GM23338 (cell line): ENCODE measurements at regions not wholly inside any gene's neighbourhood (a gene's known extent, or its start where the extent isn't known, plus 50 kb on each side); places are given as distances from the start of the nearest gene placed in this dataset.

Source experiments
- ATAC-seq: fragments of 200-7000 bp; cut with Tn5 transposase; 3 replicates; pipeline ENCODE4 v1.9.1; 2020
- DNase-seq: peaks from one replicate; pipeline ENCODE4 v3.0.0-alpha.2; 2015; ENCODE audit warnings: low spot score
- H2AFZ ChIP-seq: fragments of 200-600 bp; sonication (generic); 2 replicates; pipeline ENCODE4 v1.8.0; 2016; ENCODE audit warnings: antibody characterized with exemption, mild to moderate bottlenecking, moderate library complexity
- H3F3A ChIP-seq: fragments of 200-600 bp; sonication (generic); replicated peaks from 2 replicates; pipeline ENCODE4 v1.8.0; 2017; ENCODE audit warnings: antibody characterized with exemption, mixed run types, low read depth
- H3K27ac ChIP-seq: fragments of 200-600 bp; sonication (generic); 2 replicates; pipeline ENCODE4 v1.6.1; 2016; ENCODE audit warnings: low read depth
- H3K27me3 ChIP-seq: fragments of 200-600 bp; sonication (generic); 2 replicates; pipeline ENCODE4 v1.8.0; 2016; ENCODE audit warnings: mild to moderate bottlenecking, mixed run types, moderate library complexity; ENCODE audit not compliant: insufficient read depth
- H3K36me3 ChIP-seq: fragments of 200-600 bp; sonication (generic); 2 replicates; pipeline ENCODE4 v1.8.0; 2016; ENCODE audit warnings: mild to moderate bottlenecking; ENCODE audit not compliant: insufficient read depth
- H3K4me1 ChIP-seq: fragments of 200-600 bp; sonication (generic); 2 replicates; pipeline ENCODE4 v1.8.0; 2016; ENCODE audit warnings: mild to moderate bottlenecking, moderate library complexity; ENCODE audit not compliant: insufficient read depth
- H3K4me2 ChIP-seq: fragments of 200-600 bp; sonication (generic); 2 replicates; pipeline ENCODE4 v1.7.1; 2017; ENCODE audit warnings: mixed run types
- H3K4me3 ChIP-seq: fragments of 200-600 bp; sonication (generic); 2 replicates; pipeline ENCODE4 v1.6.1; 2016; ENCODE audit warnings: mixed run types
- H3K79me2 ChIP-seq: fragments of 200-600 bp; sonication (generic); replicated peaks from 2 replicates; pipeline ENCODE4 v1.8.0; 2017; ENCODE audit warnings: mild to moderate bottlenecking; ENCODE audit not compliant: insufficient read depth
- H3K9me2 ChIP-seq: fragments of 200-600 bp; sonication (generic); 2 replicates; pipeline ENCODE4 v1.8.0; 2017; ENCODE audit not compliant: insufficient read depth
- H4K20me1 ChIP-seq: fragments of 200-600 bp; sonication (generic); replicated peaks from 2 replicates; pipeline ENCODE4 v1.8.0; 2017; ENCODE audit warnings: mild to moderate bottlenecking; ENCODE audit not compliant: insufficient read depth
- H3K27ac Mint-ChIP-seq: 2 replicates; pipeline ENCODE4 v1.8.0; 2020; ENCODE audit warnings: inconsistent platforms, mild to moderate bottlenecking, moderate library complexity, mixed read lengths
- H3K27me3 Mint-ChIP-seq: 3 replicates; pipeline ENCODE4 v1.8.0; 2022; ENCODE audit warnings: low read depth, mild to moderate bottlenecking, moderate library complexity, mixed read lengths, inconsistent platforms; ENCODE audit not compliant: insufficient read depth, poor library complexity
- H3K36me3 Mint-ChIP-seq: 3 replicates; pipeline ENCODE4 v1.8.0; 2021; ENCODE audit warnings: low read depth, mild to moderate bottlenecking, inconsistent platforms, moderate library complexity, mixed read lengths
- H3K4me1 Mint-ChIP-seq: 3 replicates; pipeline ENCODE4 v1.8.0; 2020; ENCODE audit warnings: mild to moderate bottlenecking, inconsistent platforms, mixed read lengths
- H3K4me3 Mint-ChIP-seq: 3 replicates; pipeline ENCODE4 v1.8.0; 2021; ENCODE audit warnings: moderate library complexity, mild to moderate bottlenecking, inconsistent platforms, mixed read lengths
- H3K9me3 Mint-ChIP-seq: 3 replicates; pipeline ENCODE4 v1.8.0; 2020; ENCODE audit warnings: moderate library complexity, mild to moderate bottlenecking, inconsistent platforms, mixed read lengths
- CREB1 ChIP-seq: fragments of 250-450 bp; sonication (Bioruptor Pico); IDR thresholded peaks from 2 replicates; pipeline ENCODE4 v1.5.0; 2020; ENCODE audit warnings: low read depth, mild to moderate bottlenecking, moderate library complexity
- ETS1 ChIP-seq: IDR thresholded peaks from 2 replicates; pipeline ENCODE4 v1.6.1; 2016; ENCODE audit warnings: antibody characterized with exemption
- EZH2 ChIP-seq: fragments of 200-600 bp; sonication (generic); IDR thresholded peaks from one replicate; pipeline ENCODE4 v1.8.0; 2017; ENCODE audit warnings: antibody characterized with exemption, mild to moderate bottlenecking, low read depth; ENCODE audit not compliant: unreplicated experiment
- EZH2phosphoT487 ChIP-seq: fragments of 200-600 bp; sonication (generic); IDR thresholded peaks from one replicate; pipeline ENCODE4 v1.8.1; 2018; ENCODE audit warnings: antibody characterized with exemption; ENCODE audit not compliant: unreplicated experiment
- JUNB ChIP-seq: IDR thresholded peaks from one replicate; pipeline ENCODE4 v1.6.1; 2016; ENCODE audit warnings: antibody characterized with exemption; ENCODE audit not compliant: unreplicated experiment
- NANOG ChIP-seq: IDR thresholded peaks from 2 replicates; pipeline ENCODE4 v1.6.1; 2016; ENCODE audit warnings: antibody characterized with exemption, borderline replicate concordance
- POLR2AphosphoS5 ChIP-seq: IDR thresholded peaks from 2 replicates; pipeline ENCODE4 v1.6.1; 2016; ENCODE audit warnings: antibody characterized with exemption, low read depth
- STAT1 ChIP-seq: IDR thresholded peaks from one replicate; pipeline ENCODE4 v1.6.1; 2016; ENCODE audit warnings: antibody characterized with exemption; ENCODE audit not compliant: unreplicated experiment
- ZNF114 ChIP-seq: fragments of 250-450 bp; sonication (Bioruptor Pico); IDR thresholded peaks from 2 replicates; pipeline ENCODE4 v1.5.0; 2020; ENCODE audit warnings: mild to moderate bottlenecking, moderate library complexity
- ZNF331 ChIP-seq: fragments of 250-450 bp; sonication (Bioruptor Pico); IDR thresholded peaks from 2 replicates; pipeline ENCODE4 v1.5.0; 2020; ENCODE audit warnings: low read depth, mild to moderate bottlenecking, moderate library complexity
- ZNF462 ChIP-seq: fragments of 250-450 bp; sonication (Bioruptor Pico); IDR thresholded peaks from 2 replicates; pipeline ENCODE4 v1.5.0; 2020; ENCODE audit warnings: mild to moderate bottlenecking, moderate library complexity

GRCh38 chr4:66212489-66212888, 542.2 kb upstream of the EPHA5 start:
- Histone ChIP-seq H3K36me3 (no peaks in the 10 kb centered on the region), H3K79me2 (no peaks in the 10 kb centered on the region), H3K4me1 (no peaks in the 10 kb centered on the region), H4K20me1 (no peaks in the 10 kb centered on the region), H3K9me2 (peaks cover 3% of the 10 kb centered on the region; the same call in 1 of the 2 replicates), H3K4me3 (no peak overlapping the region), H3F3A (no peaks in the 10 kb centered on the region), H3K27ac (no peak overlapping the region), H2AFZ (no peak overlapping the region), H3K27me3 (no peaks in the 10 kb centered on the region), H3K4me2 (no peak overlapping the region)
- H3K27ac Mint-ChIP-seq, result no peak overlapping the region
- ATAC-seq (no peak), DNase-seq (no peak)
- no peaks in the 10 kb centered on the region for H3K36me3 Mint-ChIP-seq
- peaks cover 7% of the 10 kb centered on the region; the same call in 1 of the 3 replicates for H3K9me3 Mint-ChIP-seq
- H3K27me3 Mint-ChIP-seq, result no peaks in the 10 kb centered on the region
- TF ChIP-seq NANOG (no peak), STAT1 (no peak), POLR2AphosphoS5 (no peak), CREB1 (CRISPR knock-in tag) (no peak)
- H3K4me1 Mint-ChIP-seq, result no peaks in the 10 kb centered on the region
- no peak overlapping the region for H3K4me3 Mint-ChIP-seq

GRCh38 chr4:66204534-66205247, 534.4 kb upstream of the EPHA5 start:
- Histone ChIP-seq H3K79me2 (no peaks in the 10 kb centered on the region), H3K4me1 (no peaks in the 10 kb centered on the region), H3K36me3 (no peaks in the 10 kb centered on the region), H3K27ac (no peak overlapping the region), H4K20me1 (no peaks in the 10 kb centered on the region), H3K27me3 (no peaks in the 10 kb centered on the region), H3K4me3 (no peak overlapping the region), H2AFZ (no peak overlapping the region), H3K4me2 (no peak overlapping the region), H3F3A (no peaks in the 10 kb centered on the region), H3K9me2 (peaks cover 3% of the 10 kb centered on the region; the same call in 1 of the 2 replicates)
- no peak overlapping the region for H3K27ac Mint-ChIP-seq
- no peak for ATAC-seq
- H3K4me3 Mint-ChIP-seq, result no peak overlapping the region
- H3K9me3 Mint-ChIP-seq, result peaks cover 7% of the 10 kb centered on the region; the same call in 1 of the 3 replicates
- peaks cover 2% of the 10 kb centered on the region for H3K27me3 Mint-ChIP-seq
- no peak for DNase-seq
- no peaks in the 10 kb centered on the region for H3K36me3 Mint-ChIP-seq
- H3K4me1 Mint-ChIP-seq, result no peaks in the 10 kb centered on the region
- TF ChIP-seq POLR2AphosphoS5, result no peak
- no peak for TF ChIP-seq ZNF331 (CRISPR knock-in tag)
- TF ChIP-seq ZNF462 (CRISPR knock-in tag), result no peak
- no peak for TF ChIP-seq JUNB
- no peak for TF ChIP-seq EZH2phosphoT487
- TF ChIP-seq ZNF114 (CRISPR knock-in tag), result no peak
- no peak for TF ChIP-seq NANOG
- TF ChIP-seq ETS1, result no peak
- no peak for TF ChIP-seq EZH2
